Endothelial cell (in vitro differentiated cells): ENCODE measurements at regions not wholly inside any gene's neighbourhood (a gene's known extent, or its start where the extent isn't known, plus 50 kb on each side); places are given as distances from the start of the nearest gene placed in this dataset.
A peak's percentile ranks its signal among the peaks of the same experiment; 100 is the strongest.

Source experiments
- DNase-seq: peaks from one replicate; pipeline ENCODE4 v3.0.0; 2021; ENCODE audit warnings: low spot score
- H3K27ac Mint-ChIP-seq: one replicate; pipeline ENCODE4 v1.8.0; 2021; ENCODE audit warnings: mixed read lengths, inconsistent platforms; ENCODE audit not compliant: unreplicated experiment
- H3K27me3 Mint-ChIP-seq: one replicate; pipeline ENCODE4 v1.8.0; 2021; ENCODE audit warnings: mild to moderate bottlenecking, moderate library complexity, mixed read lengths, inconsistent platforms; ENCODE audit not compliant: unreplicated experiment
- H3K36me3 Mint-ChIP-seq: one replicate; pipeline ENCODE4 v1.8.0; 2021; ENCODE audit warnings: mild to moderate bottlenecking, low read depth, mixed read lengths, inconsistent platforms; ENCODE audit not compliant: unreplicated experiment
- H3K4me1 Mint-ChIP-seq: one replicate; pipeline ENCODE4 v1.8.0; 2021; ENCODE audit warnings: mild to moderate bottlenecking, mixed read lengths, inconsistent platforms; ENCODE audit not compliant: unreplicated experiment
- H3K4me3 Mint-ChIP-seq: one replicate; pipeline ENCODE4 v1.8.0; 2021; ENCODE audit warnings: mild to moderate bottlenecking, mixed read lengths, inconsistent platforms; ENCODE audit not compliant: unreplicated experiment
- H3K9me3 Mint-ChIP-seq: one replicate; pipeline ENCODE4 v1.8.0; 2021; ENCODE audit warnings: mixed read lengths, inconsistent platforms; ENCODE audit not compliant: unreplicated experiment
- CTCF ChIP-seq: fragments of 200-600 bp; sonication (generic); IDR thresholded peaks from one replicate; pipeline ENCODE4 v1.5.0; 2021; ENCODE audit warnings: antibody characterized with exemption; ENCODE audit not compliant: unreplicated experiment

GRCh38 chr7:47207956-47208355, 374.0 kb downstream of the TNS3 start:
- no peaks in the 10 kb centered on the region for H3K9me3 Mint-ChIP-seq
- peaks cover 5% of the 10 kb centered on the region for H3K27me3 Mint-ChIP-seq
- TF ChIP-seq CTCF: no peak
- H3K4me3 Mint-ChIP-seq: no peak overlapping the region
- peak overlapping the region; percentile 34 for H3K27ac Mint-ChIP-seq
- H3K36me3 Mint-ChIP-seq: no peaks in the 10 kb centered on the region
- no peak for DNase-seq
- no peaks in the 10 kb centered on the region for H3K4me1 Mint-ChIP-seq

GRCh38 chr7:47204709-47205108, 377.2 kb downstream of the TNS3 start:
- no peaks in the 10 kb centered on the region for H3K4me1 Mint-ChIP-seq
- no peaks in the 10 kb centered on the region for H3K9me3 Mint-ChIP-seq
- no peak for TF ChIP-seq CTCF
- peaks cover 5% of the 10 kb centered on the region for H3K27me3 Mint-ChIP-seq
- no peak overlapping the region for H3K27ac Mint-ChIP-seq
- DNase-seq: no peak
- no peak overlapping the region for H3K4me3 Mint-ChIP-seq
- H3K36me3 Mint-ChIP-seq: no peaks in the 10 kb centered on the region

- TF ChIP-seq CTCF: no peak
- H3K36me3 Mint-ChIP-seq: no peaks in the 10 kb centered on the region
- H3K9me3 Mint-ChIP-seq: no peaks in the 10 kb centered on the region
- no peak for DNase-seq
- H3K4me3 Mint-ChIP-seq: no peak overlapping the region
- H3K27me3 Mint-ChIP-seq: peaks cover 3% of the 10 kb centered on the region
- no peak overlapping the region for H3K27ac Mint-ChIP-seq
- H3K4me1 Mint-ChIP-seq: no peaks in the 10 kb centered on the region
These were observed 379.6 kb downstream of the TNS3 start for GRCh38 chr7:47202146-47202783.

- Mint-ChIP-seq H3K9me3 (no peaks in the 10 kb centered on the region), H3K27me3 (peaks cover 5% of the 10 kb centered on the region), H3K27ac (no peak overlapping the region), H3K4me1 (no peaks in the 10 kb centered on the region), H3K36me3 (no peaks in the 10 kb centered on the region), H3K4me3 (no peak overlapping the region)
- no peak for DNase-seq
- no peak for TF ChIP-seq CTCF
These were observed 383.8 kb downstream of the TNS3 start for GRCh38 chr7:47198159-47198558.

GRCh38 chr7:47197486-47197885, 384.4 kb downstream of the TNS3 start:
- Mint-ChIP-seq H3K4me1 (no peaks in the 10 kb centered on the region), H3K9me3 (no peaks in the 10 kb centered on the region), H3K27me3 (peaks cover 5% of the 10 kb centered on the region)

More at GRCh38 chr7:47197486-47197885, 384.4 kb downstream of the TNS3 start:
- no peak for TF ChIP-seq CTCF
- DNase-seq: no peak
- Mint-ChIP-seq H3K4me3 (no peak overlapping the region), H3K36me3 (no peaks in the 10 kb centered on the region), H3K27ac (no peak overlapping the region)
